ENCODE measurements at regions not wholly inside any gene's neighbourhood (a gene's known extent, or its start where the extent isn't known, plus 50 kb on each side); places are given as distances from the start of the nearest gene placed in this dataset.

DNA sequence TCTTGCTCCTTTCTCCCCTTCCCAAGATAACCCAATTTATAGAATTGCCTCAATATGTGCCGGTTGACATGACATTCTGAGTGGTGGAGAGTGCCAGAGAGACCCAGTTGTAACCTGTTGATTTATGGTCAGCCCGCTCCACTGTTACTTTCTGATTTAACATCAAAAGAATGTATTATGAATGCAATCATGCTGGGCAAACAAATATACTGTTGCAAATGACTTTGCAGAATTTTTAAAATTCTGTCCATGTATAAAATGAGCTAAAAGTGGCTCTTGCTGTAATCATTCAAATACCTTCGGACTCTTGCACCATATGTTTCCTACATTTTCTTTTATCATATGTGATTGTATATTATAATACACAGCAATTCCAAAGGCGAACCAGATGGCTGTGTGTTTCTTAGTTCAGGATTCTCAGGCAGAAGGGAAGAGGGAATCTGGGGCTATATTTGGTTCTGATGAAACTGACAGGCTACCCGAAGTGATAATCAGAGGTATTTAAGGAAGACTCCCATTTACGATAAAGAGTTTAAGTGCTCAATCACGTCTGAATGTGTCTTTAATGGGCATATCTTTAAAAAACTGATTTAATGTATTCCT is 131.7 kb downstream of the CLCN4 start:
- Mint-ChIP-seq H3K36me3 (no peaks in the 10 kb centered on the region), H3K4me3 (no peak overlapping the region), H3K27me3 (no peaks in the 10 kb centered on the region), H3K9me3 (no peaks in the 10 kb centered on the region), H3K4me1 (no peaks in the 10 kb centered on the region), H3K27ac (no peak overlapping the region)
- POLR2A ChIA-PET, result no interaction called here
- no peak for ATAC-seq (ENCODE audit: low read depth)
- DNase-seq, result no peak

GRCh38 chrX:10296576-10296975 is 139.8 kb downstream of the CLCN4 start:
- H3K4me1 Mint-ChIP-seq, result no peaks in the 10 kb centered on the region
- no peaks in the 10 kb centered on the region for H3K27me3 Mint-ChIP-seq
- no peak for DNase-seq
- H3K27ac Mint-ChIP-seq, result no peak overlapping the region
- no peaks in the 10 kb centered on the region for H3K36me3 Mint-ChIP-seq
- H3K9me3 Mint-ChIP-seq, result peaks cover 2% of the 10 kb centered on the region
- POLR2A ChIA-PET, result no interaction called here
- ATAC-seq (ENCODE audit: low read depth), result no peak
- H3K4me3 Mint-ChIP-seq, result no peak overlapping the region

- no peak for DNase-seq
- Mint-ChIP-seq H3K9me3 (no peaks in the 10 kb centered on the region), H3K36me3 (no peaks in the 10 kb centered on the region), H3K27me3 (no peaks in the 10 kb centered on the region), H3K27ac (no peak overlapping the region), H3K4me3 (no peak overlapping the region), H3K4me1 (no peaks in the 10 kb centered on the region)
- ATAC-seq (ENCODE audit: low read depth), result no peak
- POLR2A ChIA-PET, result no interaction called here
These were observed 153.7 kb downstream of the CLCN4 start for GRCh38 chrX:10310511-10310910.

- POLR2A ChIA-PET, result no interaction called here
- Mint-ChIP-seq H3K27ac (no peak overlapping the region), H3K36me3 (no peaks in the 10 kb centered on the region), H3K27me3 (no peaks in the 10 kb centered on the region), H3K4me3 (no peak overlapping the region), H3K9me3 (no peaks in the 10 kb centered on the region), H3K4me1 (no peaks in the 10 kb centered on the region)
- ATAC-seq (ENCODE audit: low read depth) (no peak), DNase-seq (no peak)
These were observed 157.8 kb downstream of the CLCN4 start for GRCh38 chrX:10314530-10315104.

GRCh38 chrX:10325611-10326010 is 168.8 kb downstream of the CLCN4 start:
- H3K4me3 Mint-ChIP-seq, result no peak overlapping the region

GRCh38 chrX:10326578-10326977 is 169.8 kb downstream of the CLCN4 start:
- no peak overlapping the region for H3K27ac Mint-ChIP-seq
- ATAC-seq (ENCODE audit: low read depth), result no peak
- H3K4me1 Mint-ChIP-seq, result no peaks in the 10 kb centered on the region
- H3K27me3 Mint-ChIP-seq, result no peaks in the 10 kb centered on the region
- H3K9me3 Mint-ChIP-seq, result no peaks in the 10 kb centered on the region
- H3K36me3 Mint-ChIP-seq, result no peaks in the 10 kb centered on the region
- H3K4me3 Mint-ChIP-seq, result no peak overlapping the region
- no peak for DNase-seq
- POLR2A ChIA-PET, result no interaction called here

More at GRCh38 chrX:10325611-10326010, 168.8 kb downstream of the CLCN4 start:
- H3K4me1 Mint-ChIP-seq, result no peaks in the 10 kb centered on the region
- ATAC-seq (ENCODE audit: low read depth) (no peak), DNase-seq (no peak)
- POLR2A ChIA-PET, result no interaction called here
- H3K36me3 Mint-ChIP-seq, result no peaks in the 10 kb centered on the region
- H3K27me3 Mint-ChIP-seq, result no peaks in the 10 kb centered on the region
- no peak overlapping the region for H3K27ac Mint-ChIP-seq
- no peaks in the 10 kb centered on the region for H3K9me3 Mint-ChIP-seq

DNA sequence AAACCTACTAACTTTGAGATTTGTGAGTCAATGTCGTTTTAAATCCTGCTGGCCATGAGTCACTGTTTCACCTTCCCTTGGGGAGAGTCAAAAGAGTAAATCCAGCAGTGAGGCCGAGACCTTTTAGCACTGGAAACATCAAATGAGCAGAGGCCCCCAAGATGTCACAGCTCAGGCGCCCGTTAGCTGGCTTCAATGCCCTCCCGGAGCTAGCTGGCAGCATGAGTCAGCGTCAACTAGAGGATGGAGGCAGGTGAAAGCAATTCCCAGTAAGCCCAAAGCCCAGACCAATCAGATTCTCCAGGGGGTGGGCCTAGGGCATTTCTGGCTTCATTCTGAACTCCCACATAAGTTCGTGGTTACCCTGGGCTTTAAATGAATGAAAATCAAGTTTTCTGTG is 170.9 kb downstream of the CLCN4 start:
- Mint-ChIP-seq H3K36me3 (no peaks in the 10 kb centered on the region), H3K4me3 (no peak overlapping the region), H3K4me1 (no peaks in the 10 kb centered on the region), H3K9me3 (no peaks in the 10 kb centered on the region), H3K27ac (no peak overlapping the region), H3K27me3 (no peaks in the 10 kb centered on the region)
- no peak for DNase-seq
- POLR2A ChIA-PET, result no interaction called here
- no peak for ATAC-seq (ENCODE audit: low read depth)

- no peak overlapping the region for H3K4me3 Mint-ChIP-seq
- H3K27ac Mint-ChIP-seq, result no peak overlapping the region
- no peaks in the 10 kb centered on the region for H3K4me1 Mint-ChIP-seq
- ATAC-seq (ENCODE audit: low read depth), result no peak
- POLR2A ChIA-PET, result no interaction called here
- H3K36me3 Mint-ChIP-seq, result no peaks in the 10 kb centered on the region
- no peaks in the 10 kb centered on the region for H3K9me3 Mint-ChIP-seq
- no peaks in the 10 kb centered on the region for H3K27me3 Mint-ChIP-seq
- DNase-seq, result no peak
These were observed 173.2 kb downstream of the CLCN4 start for GRCh38 chrX:10329984-10330383.

DNA sequence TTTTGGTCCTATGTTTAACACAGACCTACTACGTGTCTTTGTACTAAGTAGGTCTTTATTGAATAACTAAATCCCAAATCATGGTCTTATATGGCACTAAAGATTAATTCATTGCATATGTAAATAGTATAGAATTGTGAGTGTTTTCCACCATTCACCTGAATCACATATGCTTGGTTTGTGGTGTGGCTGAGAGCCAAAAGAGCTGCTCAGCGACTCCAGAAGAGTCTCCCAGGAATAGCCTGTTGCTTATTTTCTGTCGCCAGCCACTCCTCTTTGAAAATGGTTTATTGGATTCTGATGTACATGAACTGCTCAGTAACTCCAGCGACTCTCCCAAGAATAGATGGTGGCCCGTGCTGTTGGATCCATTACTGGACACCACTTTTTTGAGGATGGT is 184.5 kb downstream of the CLCN4 start:
- no peaks in the 10 kb centered on the region for H3K9me3 Mint-ChIP-seq
- no peaks in the 10 kb centered on the region for H3K36me3 Mint-ChIP-seq
- no peak for ATAC-seq (ENCODE audit: low read depth)
- POLR2A ChIA-PET, result no interaction called here
- no peak overlapping the region for H3K27ac Mint-ChIP-seq
- peaks cover 2% of the 10 kb centered on the region for H3K27me3 Mint-ChIP-seq
- no peak overlapping the region for H3K4me3 Mint-ChIP-seq
- no peak for DNase-seq
- H3K4me1 Mint-ChIP-seq, result no peaks in the 10 kb centered on the region

DNA sequence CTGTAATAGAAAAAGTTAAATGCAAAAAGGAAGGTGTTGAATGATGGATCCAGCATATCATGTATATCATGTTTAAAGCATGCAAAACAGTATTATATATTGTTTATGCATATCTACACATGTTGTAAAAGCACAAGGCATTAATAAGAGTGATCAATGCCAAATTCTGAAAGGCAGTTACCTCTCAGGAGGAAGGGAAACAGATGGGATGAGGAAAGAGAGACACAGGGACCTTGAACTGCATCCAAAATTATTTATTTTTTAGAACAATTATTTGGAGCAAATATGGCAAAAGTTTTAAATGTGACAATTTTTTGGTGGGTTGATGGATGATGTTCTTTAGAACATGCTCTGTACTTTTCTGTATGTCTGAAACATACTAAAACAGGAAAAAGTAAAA is 193.4 kb downstream of the CLCN4 start:
- Mint-ChIP-seq H3K36me3 (no peaks in the 10 kb centered on the region), H3K4me1 (no peaks in the 10 kb centered on the region), H3K4me3 (no peak overlapping the region), H3K9me3 (no peaks in the 10 kb centered on the region), H3K27ac (no peak overlapping the region), H3K27me3 (no peaks in the 10 kb centered on the region)
- DNase-seq (no peak), ATAC-seq (ENCODE audit: low read depth) (no peak)
- POLR2A ChIA-PET, result no interaction called here

DNA sequence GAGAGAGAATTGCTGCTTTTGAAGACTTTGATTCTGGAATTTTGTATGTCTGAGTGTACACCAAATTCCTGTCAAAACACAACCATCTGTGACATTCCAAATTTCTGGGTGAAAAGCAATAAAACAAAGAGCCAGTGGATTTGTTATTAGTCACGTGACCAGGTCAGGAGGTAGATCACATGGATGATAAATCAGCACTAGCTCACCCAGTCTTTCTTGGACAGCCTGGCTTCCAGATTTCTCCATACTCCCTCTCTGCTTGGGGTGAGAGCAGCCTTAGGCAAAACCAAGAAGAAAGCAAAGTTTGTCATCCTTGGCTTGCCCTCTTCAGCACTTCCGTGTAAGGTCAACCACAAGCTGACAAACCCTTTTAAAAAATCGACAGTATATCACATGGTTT is 194.2 kb downstream of the CLCN4 start:
- no peaks in the 10 kb centered on the region for H3K9me3 Mint-ChIP-seq
- no peaks in the 10 kb centered on the region for H3K27me3 Mint-ChIP-seq
- no peaks in the 10 kb centered on the region for H3K4me1 Mint-ChIP-seq
- H3K4me3 Mint-ChIP-seq, result no peak overlapping the region
- POLR2A ChIA-PET, result no interaction called here
- H3K27ac Mint-ChIP-seq, result no peak overlapping the region
- no peaks in the 10 kb centered on the region for H3K36me3 Mint-ChIP-seq
- no peak for ATAC-seq (ENCODE audit: low read depth)
- no peak for DNase-seq

DNA sequence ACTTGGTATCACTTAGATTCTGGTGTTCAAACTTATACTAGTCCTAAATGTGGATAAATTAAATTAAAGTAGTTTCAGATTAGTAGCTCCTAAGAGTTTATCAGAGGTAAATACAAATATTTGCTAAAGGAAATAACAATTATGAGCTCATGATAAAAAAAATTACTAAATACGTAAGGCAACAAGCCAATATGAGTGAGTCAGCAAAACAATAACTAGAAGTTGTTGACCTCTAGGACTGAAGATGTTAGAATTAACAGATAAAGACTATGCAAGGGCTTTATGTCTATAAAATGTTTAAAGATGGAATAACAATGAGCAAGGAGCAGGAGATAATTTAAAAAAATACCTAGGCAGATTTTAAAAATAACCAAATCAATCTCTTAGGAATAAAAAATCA is 195.8 kb downstream of the CLCN4 start:
- Mint-ChIP-seq H3K4me1 (no peaks in the 10 kb centered on the region), H3K27ac (no peak overlapping the region), H3K36me3 (no peaks in the 10 kb centered on the region), H3K4me3 (no peak overlapping the region), H3K27me3 (no peaks in the 10 kb centered on the region), H3K9me3 (no peaks in the 10 kb centered on the region)
- no peak for ATAC-seq (ENCODE audit: low read depth)
- POLR2A ChIA-PET, result no interaction called here
- no peak for DNase-seq

GRCh38 chrX:10356979-10357378 is 200.2 kb downstream of the CLCN4 start:
- H3K36me3 Mint-ChIP-seq, result no peaks in the 10 kb centered on the region
- no peaks in the 10 kb centered on the region for H3K9me3 Mint-ChIP-seq
- POLR2A ChIA-PET, result no interaction called here
- no peak overlapping the region for H3K27ac Mint-ChIP-seq
- DNase-seq, result no peak
- no peaks in the 10 kb centered on the region for H3K27me3 Mint-ChIP-seq
- ATAC-seq (ENCODE audit: low read depth), result no peak
- H3K4me1 Mint-ChIP-seq, result no peaks in the 10 kb centered on the region
- no peak overlapping the region for H3K4me3 Mint-ChIP-seq

- Mint-ChIP-seq H3K4me3 (no peak overlapping the region), H3K36me3 (no peaks in the 10 kb centered on the region), H3K9me3 (no peaks in the 10 kb centered on the region), H3K27ac (no peak overlapping the region), H3K4me1 (no peaks in the 10 kb centered on the region), H3K27me3 (no peaks in the 10 kb centered on the region)
- no peak for DNase-seq
- ATAC-seq (ENCODE audit: low read depth), result no peak
- POLR2A ChIA-PET, result interaction anchor here (0.5 kb wide), 1 partner anchor 79 kb away, joined by 3 read pairs; no protein-coding TSS in a partner anchor
These were observed 202.2 kb downstream of the CLCN4 start for GRCh38 chrX:10358958-10359357.

GRCh38 chrX:10360116-10360515 is 203.3 kb downstream of the CLCN4 start:
- Mint-ChIP-seq H3K9me3 (no peaks in the 10 kb centered on the region), H3K27me3 (no peaks in the 10 kb centered on the region), H3K36me3 (no peaks in the 10 kb centered on the region), H3K4me1 (no peaks in the 10 kb centered on the region), H3K4me3 (no peak overlapping the region), H3K27ac (no peak overlapping the region)
- ATAC-seq (ENCODE audit: low read depth) (no peak), DNase-seq (no peak)
- POLR2A ChIA-PET, result no interaction called here

Data from activated naive CD8-positive, alpha-beta T cell treated with anti-CD3 and anti-CD28 coated beads, Interleukin-2, amount 10 ng/mL, durations not matched to agents 7 days and 5 days (primary cell).